H1 (cell line): ENCODE measurements at regions not wholly inside any gene's neighbourhood (a gene's known extent, or its start where the extent isn't known, plus 50 kb on each side); places are given as distances from the start of the nearest gene placed in this dataset.

Source experiments
- CTCF ChIA-PET: fragments of 300-600 bp; sonication (Branson Sonifier 250); formaldehyde crosslinking; loops from one replicate; lab custom pipeline; 2021; ENCODE audit not compliant: partially characterized antibody; lab: Charles Lee
- POLR2A ChIA-PET: fragments of 300-600 bp; sonication (Branson Sonifier 250); formaldehyde crosslinking; loops from one replicate; lab custom pipeline; 2021; ENCODE audit warnings: inconsistent platforms; ENCODE audit not compliant: partially characterized antibody; lab: Charles Lee
- DNase-seq, 2 experiments: peaks; one replicate each; pipeline versions ENCODE4 v3.0.0 to v3.0.0-alpha.2; 2010 to 2022; ENCODE audit warnings: low spot score in 2 of 2, low read depth in 1 of 2, mixed read lengths in 1 of 2
- FAIRE-seq: peaks from 2 replicates; lab custom pipeline; 2011; peaks lifted over from hg19 to GRCh38; lab: Jason Lieb, UNC
- H2AFZ ChIP-seq: 2 replicates; pipeline ENCODE4 v1.8.1; 2012; ENCODE audit warnings: low read length, inconsistent platforms
- H2AK5ac ChIP-seq: 2 replicates; pipeline ENCODE4 v1.6.1; 2013; ENCODE audit warnings: low read depth, low read length
- H2BK120ac ChIP-seq: replicated peaks from 2 replicates; pipeline ENCODE3; 2013; ENCODE audit warnings: low read depth, low read length, inconsistent platforms
- H2BK12ac ChIP-seq: 2 replicates; pipeline ENCODE4 v1.6.1; 2013; ENCODE audit warnings: low read depth, low read length
- H2BK15ac ChIP-seq: 2 replicates; pipeline ENCODE4 v1.6.1; 2013; ENCODE audit warnings: low read length
- H2BK20ac ChIP-seq: 2 replicates; pipeline ENCODE4 v1.6.1; 2013; ENCODE audit warnings: low read length
- H2BK5ac ChIP-seq: 2 replicates; pipeline ENCODE4 v1.6.1; 2013; ENCODE audit warnings: low read depth, low read length
- H3K14ac ChIP-seq: 2 replicates; pipeline ENCODE4 v1.6.1; 2013; ENCODE audit warnings: inconsistent platforms; ENCODE audit not compliant: insufficient read length
- H3K18ac ChIP-seq: 2 replicates; pipeline ENCODE4 v1.6.1; 2013; ENCODE audit warnings: low read length; ENCODE audit errors: extremely low read depth
- H3K23ac ChIP-seq: 2 replicates; pipeline ENCODE4 v1.6.1; 2013; ENCODE audit warnings: inconsistent platforms; ENCODE audit not compliant: insufficient read length
- H3K23me2 ChIP-seq: 2 replicates; pipeline ENCODE4 v1.6.1; 2013; ENCODE audit warnings: low read depth, low read length
- H3K27ac ChIP-seq: 2 replicates; pipeline ENCODE4 v1.6.1; 2011; ENCODE audit warnings: low read depth, low read length, inconsistent platforms
- H3K27me3 ChIP-seq, 4 experiments: replicated peaks in 1 of 4; 1 replicate in 1 of 4; 2 replicates in 3 of 4; pipeline versions ENCODE4 v1.6.1 to v1.8.1; 2011 to 2013; ENCODE audit warnings: low read length in 3 of 4, mild to moderate bottlenecking in 3 of 4, inconsistent platforms in 2 of 4, mixed read lengths in 2 of 4, moderate library complexity in 1 of 4; ENCODE audit not compliant: control insufficient read depth in 3 of 4, insufficient read depth in 3 of 4; ENCODE audit errors: extremely low read depth in 1 of 4
- H3K36me3 ChIP-seq, 4 experiments: 2 replicates each; pipeline versions ENCODE4 v1.6.1 to v1.8.1; 2011 to 2013; ENCODE audit warnings: mild to moderate bottlenecking in 4 of 4, low read length in 3 of 4, moderate library complexity in 2 of 4, control low read depth in 1 of 4, inconsistent platforms in 1 of 4; ENCODE audit not compliant: insufficient read depth in 4 of 4, control insufficient read depth in 2 of 4
- H3K4ac ChIP-seq: replicated peaks from 2 replicates; pipeline ENCODE3; 2013; ENCODE audit warnings: low read length, low read depth, mixed read lengths, inconsistent platforms; ENCODE audit not compliant: insufficient read length
- H3K4me1 ChIP-seq, 4 experiments: replicated peaks in 1 of 4; 1 replicate in 1 of 4; 2 replicates in 3 of 4; pipeline versions ENCODE4 v1.6.1 to v1.8.1; 2011 to 2013; ENCODE audit warnings: low read length in 3 of 4, inconsistent platforms in 2 of 4, mixed read lengths in 1 of 4; ENCODE audit not compliant: insufficient read depth in 4 of 4, control insufficient read depth in 3 of 4
- H3K4me2 ChIP-seq, 2 experiments: 2 replicates each; pipeline versions ENCODE4 v1.6.1 to v1.8.1; 2011 to 2013; ENCODE audit warnings: low read depth in 2 of 2, low read length in 2 of 2, control low read depth in 1 of 2, inconsistent platforms in 1 of 2, mild to moderate bottlenecking in 1 of 2; ENCODE audit not compliant: insufficient read depth in 1 of 2
- H3K4me3 ChIP-seq, 4 experiments: fragments of 200-600, 300-600 bp in 1 of 4; sonication (generic), shearing (Covaris generic), sonication (Bioruptor Twin) in 1 of 4; 2 replicates each; pipeline versions ENCODE4 v1.5.1 to v1.8.1; 2011 to 2016; ENCODE audit warnings: low read length in 4 of 4, low read depth in 3 of 4, control low read depth in 2 of 4, inconsistent platforms in 2 of 4, mild to moderate bottlenecking in 2 of 4, mixed read lengths in 1 of 4, moderate library complexity in 1 of 4; ENCODE audit not compliant: insufficient read depth in 2 of 4; ENCODE audit errors: extremely low read depth in 1 of 4
- H3K56ac ChIP-seq: replicated peaks from 2 replicates; pipeline ENCODE3; 2013; ENCODE audit warnings: low read depth, mild to moderate bottlenecking, mixed read lengths, low read length, inconsistent platforms; ENCODE audit not compliant: insufficient read length
- H3K79me1 ChIP-seq: 2 replicates; pipeline ENCODE4 v1.6.1; 2013; ENCODE audit warnings: low read depth, low read length, control low read depth
- H3K79me2 ChIP-seq, 2 experiments: 2 replicates each; pipeline versions ENCODE4 v1.6.1 to v1.8.1; 2012 to 2013; ENCODE audit warnings: low read length in 2 of 2, mild to moderate bottlenecking in 2 of 2, inconsistent platforms in 1 of 2; ENCODE audit not compliant: insufficient read depth in 2 of 2, control insufficient read depth in 1 of 2
- H3K9ac ChIP-seq, 4 experiments: replicated peaks in 1 of 4; 1 replicate in 1 of 4; 2 replicates in 3 of 4; pipeline versions ENCODE4 v1.6.1 to v1.8.1; 2011 to 2013; ENCODE audit warnings: low read depth in 3 of 4, low read length in 3 of 4, control low read depth in 2 of 4, mild to moderate bottlenecking in 2 of 4, moderate library complexity in 2 of 4, inconsistent platforms in 1 of 4; ENCODE audit errors: extremely low read depth in 1 of 4
- H3K9me3 ChIP-seq, 2 experiments: 2 replicates each; pipeline versions ENCODE4 v1.6.1 to v1.8.1; 2012 to 2013; ENCODE audit warnings: mild to moderate bottlenecking in 2 of 2, moderate library complexity in 2 of 2, control low read depth in 1 of 2, inconsistent platforms in 1 of 2, low read depth in 1 of 2, low read length in 1 of 2, mixed read lengths in 1 of 2; ENCODE audit not compliant: insufficient read depth in 2 of 2
- H4K20me1 ChIP-seq, 2 experiments: replicated peaks in 1 of 2; 2 replicates each; pipeline versions ENCODE3 to v1.8.1; 2011 to 2013; ENCODE audit warnings: inconsistent platforms in 2 of 2, low read length in 2 of 2, mild to moderate bottlenecking in 1 of 2; ENCODE audit not compliant: insufficient read depth in 2 of 2, control insufficient read depth in 1 of 2
- H4K5ac ChIP-seq: 2 replicates; pipeline ENCODE4 v1.6.1; 2013; ENCODE audit warnings: low read length, low read depth, mixed read lengths, inconsistent platforms; ENCODE audit not compliant: insufficient read length
- H4K8ac ChIP-seq: 2 replicates; pipeline ENCODE4 v1.8.0; 2013; ENCODE audit warnings: mild to moderate bottlenecking, moderate library complexity, low read length, inconsistent platforms; ENCODE audit not compliant: insufficient read depth; ENCODE audit errors: extremely low read depth
- H4K91ac ChIP-seq: replicated peaks from 2 replicates; pipeline ENCODE3; 2013; ENCODE audit warnings: low read length, mixed read lengths, inconsistent platforms; ENCODE audit not compliant: insufficient read length
- EGR1 ChIP-seq: IDR thresholded peaks from 2 replicates; pipeline ENCODE4 v1.6.1; 2011; ENCODE audit warnings: low read depth, low read length, borderline replicate concordance
- SIN3A ChIP-seq, 2 experiments: IDR thresholded peaks in 1 of 2; conservative IDR thresholded peaks in 1 of 2; 2 replicates each; pipeline ENCODE4 v1.6.1; 2011 to 2012; ENCODE audit warnings: low read length in 2 of 2, improper control_type of control experiment in 1 of 2, low read depth in 1 of 2, mild to moderate bottlenecking in 1 of 2
- WGBS, 2 experiments: shearing (Covaris generic) in 1 of 2; methylation state at CpG; one replicate each; pipeline versions ENCODE4 v1.1.6 to v1.1.7; 2013 to 2015; ENCODE audit warnings: low lambda C conversion rate in 2 of 2, mixed read lengths in 2 of 2, inconsistent platforms in 1 of 2, low coverage in 1 of 2, missing lambda C conversion rate in 1 of 2; ENCODE audit not compliant: insufficient replicate concordance in 2 of 2, insufficient coverage in 1 of 2, insufficient read length in 1 of 2; ENCODE audit errors: extremely low coverage in 1 of 2, missing lambda C conversion rate in 1 of 2; 5-methylcytosine and 5-hydroxymethylcytosine counted together

GRCh38 chr4:54840430-54840829 is 182.7 kb downstream of the KIT start:
- Histone ChIP-seq H3K4me1 (no peaks in the 10 kb centered on the region), H4K8ac (no peak overlapping the region), H3K79me1 (no peaks in the 10 kb centered on the region), H3K27ac (no peak overlapping the region), H2BK120ac (no peak overlapping the region), H2BK5ac (no peak overlapping the region), H3K9me3 (no peaks in the 10 kb centered on the region)
- TF ChIP-seq SIN3A (conservative IDR thresholded peaks at IDR 0.05 in 1 of 2, IDR thresholded peaks at IDR 0.05 in 1 of 2; ENCODE audit: low read depth in 1 of 2, low read length in 2 of 2) (no peak), EGR1 (no peak)
- TF ChIP-seq, all 59 proteins: peak for 0
- H3K36me3 ChIP-seq = no peaks in the 10 kb centered on the region
- no peak overlapping the region for H3K9ac ChIP-seq
- H3K23me2 ChIP-seq = no peaks in the 10 kb centered on the region
- H3K4ac ChIP-seq = no peak overlapping the region
- POLR2A ChIA-PET = no interaction called here
- no peak overlapping the region for H2AK5ac ChIP-seq
- no peak overlapping the region for H4K91ac ChIP-seq
- H2BK15ac ChIP-seq = no peak overlapping the region
- no peaks in the 10 kb centered on the region for H3K27me3 ChIP-seq
- no peak overlapping the region for H2BK20ac ChIP-seq
- H3K23ac ChIP-seq = no peak overlapping the region
- CTCF ChIA-PET = interaction anchor here (0.7 to 1.4 kb wide), 4 partner anchors 9 to 155 kb away, joined by 3 to 4 read pairs (median 3); no protein-coding TSS in a partner anchor
- no peak overlapping the region for H3K4me3 ChIP-seq
- no peak overlapping the region for H3K14ac ChIP-seq
- H3K79me2 ChIP-seq = no peaks in the 10 kb centered on the region
- DNase-seq (no peak), FAIRE-seq (no peak)
- no peak overlapping the region for H2BK12ac ChIP-seq
- no peak overlapping the region for H3K4me2 ChIP-seq
- H4K5ac ChIP-seq = no peak overlapping the region
- H2AFZ ChIP-seq = no peak overlapping the region
- 86% methylated on average over 2 of the region's 2 CpGs; no CpG with 5 or more reads in 1 of the 2 experiments for WGBS, 2 experiments
- H4K20me1 ChIP-seq = no peaks in the 10 kb centered on the region
- no peak overlapping the region for H3K18ac ChIP-seq
- H3K56ac ChIP-seq = no peak overlapping the region
